ENCODE measurements at regions not wholly inside any gene's neighbourhood (a gene's known extent, or its start where the extent isn't known, plus 50 kb on each side); places are given as distances from the start of the nearest gene placed in this dataset.

DNA sequence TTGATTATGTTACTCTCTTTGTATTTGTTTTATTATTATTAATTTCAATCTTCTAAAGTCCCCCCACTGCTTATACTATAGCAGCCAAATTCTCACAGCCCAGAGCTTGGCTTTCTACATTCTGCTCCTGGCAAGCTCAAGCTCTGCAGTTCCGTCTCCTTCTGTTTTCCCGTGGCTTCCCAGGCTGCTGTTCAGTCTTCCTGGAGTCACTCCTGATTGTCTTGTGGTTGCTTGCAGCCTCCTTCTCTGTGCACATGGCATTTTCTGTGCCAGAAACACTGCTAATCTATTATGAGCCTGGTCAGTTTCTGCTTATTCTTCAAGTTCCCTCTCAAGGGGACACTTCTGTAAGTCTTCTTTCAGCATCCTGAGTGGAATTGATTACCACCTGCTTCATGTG lies 533.7 kb upstream of the IGFBP3 start:
- H3K27ac Mint-ChIP-seq (ENCODE audit: unreplicated experiment), result no peak overlapping the region
- H3K27me3 Mint-ChIP-seq (ENCODE audit: unreplicated experiment), result no peaks in the 10 kb centered on the region
- intact Hi-C loops (cut with micrococcal nuclease; ENCODE audit: unreplicated experiment), result no loop called here
- CTCF ChIA-PET, result no interaction called here
- peaks cover 12% of the 10 kb centered on the region for H3K9me3 Mint-ChIP-seq (ENCODE audit: low read depth, unreplicated experiment)
- no peaks in the 10 kb centered on the region for H3K4me1 Mint-ChIP-seq (ENCODE audit: low read depth, unreplicated experiment)
- TF ChIP-seq, protein P1, sequence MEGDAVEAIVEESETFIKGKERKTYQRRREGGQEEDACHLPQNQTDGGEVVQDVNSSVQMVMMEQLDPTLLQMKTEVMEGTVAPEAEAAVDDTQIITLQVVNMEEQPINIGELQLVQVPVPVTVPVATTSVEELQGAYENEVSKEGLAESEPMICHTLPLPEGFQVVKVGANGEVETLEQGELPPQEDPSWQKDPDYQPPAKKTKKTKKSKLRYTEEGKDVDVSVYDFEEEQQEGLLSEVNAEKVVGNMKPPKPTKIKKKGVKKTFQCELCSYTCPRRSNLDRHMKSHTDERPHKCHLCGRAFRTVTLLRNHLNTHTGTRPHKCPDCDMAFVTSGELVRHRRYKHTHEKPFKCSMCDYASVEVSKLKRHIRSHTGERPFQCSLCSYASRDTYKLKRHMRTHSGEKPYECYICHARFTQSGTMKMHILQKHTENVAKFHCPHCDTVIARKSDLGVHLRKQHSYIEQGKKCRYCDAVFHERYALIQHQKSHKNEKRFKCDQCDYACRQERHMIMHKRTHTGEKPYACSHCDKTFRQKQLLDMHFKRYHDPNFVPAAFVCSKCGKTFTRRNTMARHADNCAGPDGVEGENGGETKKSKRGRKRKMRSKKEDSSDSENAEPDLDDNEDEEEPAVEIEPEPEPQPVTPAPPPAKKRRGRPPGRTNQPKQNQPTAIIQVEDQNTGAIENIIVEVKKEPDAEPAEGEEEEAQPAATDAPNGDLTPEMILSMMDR (IDR thresholded peaks at IDR 0.05; ENCODE audit: unreplicated experiment), result no peak
- DNase-seq, result no peak
- no TSS peak for BruUV-seq (replicated peaks)
- H3K36me3 Mint-ChIP-seq (ENCODE audit: insufficient read depth, unreplicated experiment), result no peaks in the 10 kb centered on the region
- no peak overlapping the region for H3K4me3 Mint-ChIP-seq (ENCODE audit: low read depth, unreplicated experiment)

DNA sequence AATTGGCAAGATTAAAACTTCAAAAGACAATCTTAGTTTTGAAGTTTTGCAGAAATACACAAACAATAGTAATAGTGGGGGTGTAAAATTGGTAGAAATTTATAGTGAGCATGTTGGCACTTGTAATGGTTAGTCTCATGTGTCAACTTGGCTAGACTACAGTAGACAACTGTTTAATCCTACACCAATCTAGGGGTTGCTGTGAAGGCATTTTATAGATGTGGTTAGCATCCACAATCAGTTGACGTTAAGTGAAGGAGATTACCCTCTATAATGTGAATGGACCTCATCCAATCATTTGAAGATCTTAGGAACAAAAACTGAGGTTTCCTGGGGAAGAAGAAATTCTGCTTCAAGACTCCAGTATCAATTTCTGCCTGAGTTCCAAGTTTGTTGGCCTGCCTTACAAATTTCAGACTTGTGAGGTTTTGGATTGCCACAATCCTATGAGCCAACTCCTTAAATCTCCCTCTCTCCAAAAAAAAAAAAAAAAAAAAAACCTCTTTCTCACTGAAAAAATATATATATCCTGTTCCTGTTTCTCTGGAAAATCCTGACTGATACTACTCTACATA lies 531.6 kb upstream of the IGFBP3 start:
- CTCF ChIA-PET, result interaction anchor here (0.7 kb wide), 1 partner anchor 456 kb away, joined by 9 read pairs; no protein-coding TSS in a partner anchor
- intact Hi-C loops (cut with micrococcal nuclease; ENCODE audit: unreplicated experiment), result no loop called here

DNA sequence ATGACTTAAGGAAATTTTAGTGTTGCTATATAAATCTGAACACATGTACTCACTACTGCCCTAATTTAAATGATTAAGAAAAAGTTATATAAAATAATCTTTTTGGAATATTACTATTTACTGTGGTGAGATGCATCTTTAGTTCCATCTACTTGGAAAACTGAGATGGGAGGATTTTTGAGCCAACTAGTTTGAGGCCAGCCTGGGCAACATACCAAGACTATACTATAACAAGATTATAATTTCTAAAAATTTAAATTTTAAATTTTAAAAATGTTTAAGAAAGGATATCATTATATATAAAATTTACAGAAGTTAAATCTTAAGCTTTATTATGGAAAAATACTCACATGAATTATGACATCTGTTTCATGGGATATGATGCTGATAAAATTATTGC lies 530.8 kb upstream of the IGFBP3 start:
- CTCF ChIA-PET, result no interaction called here
- Mint-ChIP-seq H3K27ac (ENCODE audit: unreplicated experiment) (no peak overlapping the region), H3K4me1 (ENCODE audit: low read depth, unreplicated experiment) (no peaks in the 10 kb centered on the region), H3K27me3 (ENCODE audit: unreplicated experiment) (no peaks in the 10 kb centered on the region), H3K36me3 (ENCODE audit: insufficient read depth, unreplicated experiment) (no peaks in the 10 kb centered on the region), H3K4me3 (ENCODE audit: low read depth, unreplicated experiment) (no peak overlapping the region), H3K9me3 (ENCODE audit: low read depth, unreplicated experiment) (peaks cover 8% of the 10 kb centered on the region)
- DNase-seq, result no peak
- intact Hi-C loops (cut with micrococcal nuclease; ENCODE audit: unreplicated experiment), result no loop called here
- BruUV-seq (replicated peaks), result no TSS peak
- TF ChIP-seq, protein P1 (IDR thresholded peaks at IDR 0.05; ENCODE audit: unreplicated experiment), result no peak

More for the DNA sequence above, 531.6 kb upstream of the IGFBP3 start:
- TF ChIP-seq, protein P1 (IDR thresholded peaks at IDR 0.05; ENCODE audit: unreplicated experiment), result no peak
- Mint-ChIP-seq H3K4me3 (ENCODE audit: low read depth, unreplicated experiment) (no peak overlapping the region), H3K4me1 (ENCODE audit: low read depth, unreplicated experiment) (no peaks in the 10 kb centered on the region), H3K27me3 (ENCODE audit: unreplicated experiment) (no peaks in the 10 kb centered on the region), H3K9me3 (ENCODE audit: low read depth, unreplicated experiment) (peaks cover 9% of the 10 kb centered on the region), H3K36me3 (ENCODE audit: insufficient read depth, unreplicated experiment) (no peaks in the 10 kb centered on the region), H3K27ac (ENCODE audit: unreplicated experiment) (no peak overlapping the region)
- DNase-seq, result no peak
- no TSS peak for BruUV-seq (replicated peaks)

DNA sequence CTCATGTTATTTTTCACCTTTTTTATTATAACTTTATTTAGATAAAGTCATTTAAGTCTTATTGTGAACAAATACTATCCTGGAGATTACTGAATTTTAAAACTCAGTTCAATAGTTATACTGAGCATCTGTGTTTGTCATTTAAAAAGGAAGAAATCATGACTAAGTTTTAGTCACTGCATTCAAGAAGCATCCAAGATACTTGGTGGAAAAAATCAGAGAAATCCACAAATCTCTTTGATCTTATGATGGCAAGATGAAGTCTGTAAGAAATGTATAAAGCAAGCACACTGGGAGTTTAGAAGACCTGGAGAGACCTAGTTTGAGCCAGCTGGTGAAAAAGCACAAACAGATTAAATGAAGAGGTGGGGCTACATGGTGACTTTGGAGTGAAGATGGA lies 529.8 kb upstream of the IGFBP3 start:
- Mint-ChIP-seq H3K27ac (ENCODE audit: unreplicated experiment) (no peak overlapping the region), H3K27me3 (ENCODE audit: unreplicated experiment) (no peaks in the 10 kb centered on the region), H3K36me3 (ENCODE audit: insufficient read depth, unreplicated experiment) (no peaks in the 10 kb centered on the region), H3K9me3 (ENCODE audit: low read depth, unreplicated experiment) (peaks cover 10% of the 10 kb centered on the region), H3K4me1 (ENCODE audit: low read depth, unreplicated experiment) (no peaks in the 10 kb centered on the region), H3K4me3 (ENCODE audit: low read depth, unreplicated experiment) (no peak overlapping the region)
- no TSS peak for BruUV-seq (replicated peaks)
- no peak for DNase-seq
- intact Hi-C loops (cut with micrococcal nuclease; ENCODE audit: unreplicated experiment), result no loop called here
- CTCF ChIA-PET, result interaction anchor here (1.3 kb wide), 1 partner anchor 34 kb away, joined by 3 read pairs; no protein-coding TSS in a partner anchor
- TF ChIP-seq, protein P1 (IDR thresholded peaks at IDR 0.05; ENCODE audit: unreplicated experiment), result no peak

Data from Calu3 (cell line).